NCI-H510A (cell line): ENCODE measurements at regions not wholly inside any gene's neighbourhood (a gene's known extent, or its start where the extent isn't known, plus 50 kb on each side); places are given as distances from the start of the nearest gene placed in this dataset.

Experiments used
- DNase-seq: peaks from one replicate; lab custom pipeline; 2025; lab: John Stamatoyannopoulos, UW

DNA sequence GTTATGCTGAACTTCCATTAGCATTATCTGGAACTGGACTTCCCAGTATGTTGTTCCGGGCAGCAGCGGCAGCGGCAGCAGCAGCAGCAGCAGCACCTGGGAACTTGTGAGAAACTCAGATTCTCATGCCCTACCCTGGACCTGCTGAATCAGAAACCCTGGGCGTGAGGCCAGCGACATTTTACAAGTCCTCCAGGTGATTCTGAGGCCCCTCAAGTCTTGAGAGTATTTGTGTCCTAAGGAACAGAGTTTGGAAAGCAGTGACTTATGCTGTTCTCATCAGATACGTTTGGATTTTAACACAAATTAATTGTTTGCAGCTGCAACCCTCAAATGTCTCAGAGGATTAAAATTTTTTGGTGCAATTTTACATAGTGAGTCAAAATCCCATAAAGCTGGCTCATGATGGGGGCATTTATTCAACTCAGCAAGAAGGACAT, 157.2 kb upstream of the KAZN start:
- no peak for DNase-seq

DNA sequence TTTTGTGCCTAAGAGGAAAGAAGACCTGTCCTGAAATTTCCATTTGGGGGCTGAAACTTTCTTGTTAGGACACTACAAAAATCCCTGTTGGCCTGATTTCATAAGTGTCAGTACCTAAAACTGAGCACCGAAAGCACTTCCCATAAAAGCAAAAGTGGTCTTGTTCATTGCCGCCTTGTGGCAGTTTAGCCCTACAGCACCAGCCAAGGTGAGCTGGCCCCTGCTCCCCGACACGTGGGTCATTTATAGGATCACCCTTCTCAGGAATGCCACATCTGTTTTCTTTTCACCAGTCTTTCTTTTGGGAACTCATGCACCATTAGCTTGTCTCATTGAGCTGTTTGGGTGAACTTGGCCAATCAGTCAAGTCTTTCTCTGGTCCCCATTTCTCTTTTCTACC, 155.8 kb upstream of the KAZN start:
- DNase-seq = no peak

- no peak for DNase-seq
These were observed 155.2 kb upstream of the KAZN start for GRCh38 chr1:14443164-14443787.

GRCh38 chr1:14451217-14451616, 147.3 kb upstream of the KAZN start:
- no peak for DNase-seq

DNA sequence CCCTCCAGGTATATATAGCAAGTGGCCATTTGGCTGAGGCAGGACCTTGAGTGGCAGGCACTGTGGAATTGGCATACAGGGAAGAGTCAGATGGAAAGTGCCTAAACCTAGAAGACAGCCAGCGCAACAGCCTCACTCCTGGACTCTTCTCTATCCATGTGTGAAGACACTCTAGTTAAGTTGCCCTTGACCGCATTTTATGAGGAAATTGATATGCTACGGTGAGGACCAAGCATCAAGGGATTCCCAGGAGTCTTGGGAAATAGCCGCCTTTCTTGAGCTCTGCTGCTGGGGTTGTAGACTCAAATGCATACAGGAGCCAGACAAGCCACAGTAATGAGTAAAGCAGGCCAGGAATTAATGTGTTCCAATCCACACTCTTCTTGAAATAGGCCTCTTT, 145.9 kb upstream of the KAZN start:
- DNase-seq = no peak

- DNase-seq = no peak
These were observed 138.3 kb upstream of the KAZN start for GRCh38 chr1:14460173-14460572.

- DNase-seq = no peak
These were observed 135.6 kb upstream of the KAZN start for GRCh38 chr1:14462851-14463250.

- DNase-seq = peak; percentile 14
These were observed 132.5 kb upstream of the KAZN start for GRCh38 chr1:14466006-14466405.

- no peak for DNase-seq
These were observed 131.4 kb upstream of the KAZN start for GRCh38 chr1:14467112-14467511.

DNA sequence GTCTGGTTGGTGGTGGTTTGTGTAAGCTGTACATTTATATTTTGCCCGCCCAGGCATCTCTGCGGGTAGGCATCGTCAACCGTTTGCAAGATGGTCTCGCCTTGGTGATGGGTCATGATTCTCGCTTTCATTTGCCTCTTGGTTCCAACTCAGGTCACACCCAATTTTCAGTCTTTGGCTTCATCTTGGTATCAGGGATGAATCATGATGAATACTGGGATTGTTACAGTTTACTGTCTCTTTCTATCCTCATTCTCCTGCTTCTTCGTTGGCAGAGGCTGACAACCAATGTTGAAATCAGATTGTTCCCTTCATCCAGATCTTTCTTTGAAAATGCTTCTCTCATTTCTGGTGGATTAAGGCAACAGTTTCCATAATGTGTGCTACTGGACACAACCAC, 129.7 kb upstream of the KAZN start:
- DNase-seq = no peak

GRCh38 chr1:14470802-14471201, 127.7 kb upstream of the KAZN start:
- no peak for DNase-seq

- no peak for DNase-seq
These were observed 123.6 kb upstream of the KAZN start for GRCh38 chr1:14474856-14475255.

DNA sequence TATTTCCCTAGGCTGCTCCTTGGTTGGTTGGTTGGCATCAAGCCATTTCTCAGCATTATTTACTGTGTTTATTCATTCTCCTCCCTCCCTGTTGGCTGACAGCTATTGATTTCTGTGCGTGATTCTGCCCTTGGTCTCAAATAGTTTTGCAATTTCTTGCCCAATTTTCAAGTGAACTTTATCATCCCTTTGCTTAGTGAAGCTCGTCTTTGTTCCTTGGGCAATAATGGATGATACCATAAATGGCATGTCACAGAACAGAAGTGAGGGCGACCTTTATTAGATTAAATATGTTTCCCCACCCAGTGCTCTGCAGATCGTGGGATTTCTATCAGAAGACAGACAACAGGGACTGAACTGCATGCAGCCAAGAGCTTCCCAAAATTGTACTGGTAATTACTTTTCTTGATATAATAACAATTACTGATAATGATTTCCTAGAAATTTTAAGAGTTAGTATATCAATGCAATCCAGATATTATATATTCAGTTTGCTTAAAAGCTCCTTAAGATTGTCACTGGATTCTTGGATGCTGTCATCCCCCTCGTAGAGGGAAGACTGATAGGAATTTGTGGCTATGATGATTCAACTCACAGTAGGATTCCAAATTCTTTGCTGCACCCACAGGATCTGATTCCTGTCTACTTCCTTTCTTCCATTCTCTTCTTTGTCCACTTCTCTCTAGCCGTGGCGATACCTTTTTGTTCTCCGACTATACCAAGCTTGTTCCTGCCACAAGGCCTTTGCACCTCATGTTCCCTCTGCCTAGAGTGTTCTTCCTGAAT, 122.1 kb upstream of the KAZN start:
- DNase-seq = no peak

DNA sequence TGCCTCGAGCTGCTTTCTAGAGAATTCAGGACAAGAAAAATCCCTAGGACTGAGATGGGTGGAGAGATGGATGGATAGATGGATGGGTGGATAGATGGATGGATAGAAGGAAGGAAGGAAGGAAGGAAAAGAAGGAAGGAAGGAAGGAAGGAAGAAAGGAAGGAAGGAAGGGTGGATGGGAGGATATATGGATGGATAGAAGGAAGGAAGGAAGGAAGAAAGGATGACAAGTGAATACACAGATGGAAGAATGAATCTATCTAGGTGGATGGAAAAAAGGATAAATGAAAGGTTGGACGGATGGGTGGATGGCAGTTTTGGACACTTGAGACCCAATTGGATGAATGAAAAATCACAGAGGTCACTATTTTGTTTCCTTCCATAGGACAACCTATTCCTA, 120.4 kb upstream of the KAZN start:
- no peak for DNase-seq

DNA sequence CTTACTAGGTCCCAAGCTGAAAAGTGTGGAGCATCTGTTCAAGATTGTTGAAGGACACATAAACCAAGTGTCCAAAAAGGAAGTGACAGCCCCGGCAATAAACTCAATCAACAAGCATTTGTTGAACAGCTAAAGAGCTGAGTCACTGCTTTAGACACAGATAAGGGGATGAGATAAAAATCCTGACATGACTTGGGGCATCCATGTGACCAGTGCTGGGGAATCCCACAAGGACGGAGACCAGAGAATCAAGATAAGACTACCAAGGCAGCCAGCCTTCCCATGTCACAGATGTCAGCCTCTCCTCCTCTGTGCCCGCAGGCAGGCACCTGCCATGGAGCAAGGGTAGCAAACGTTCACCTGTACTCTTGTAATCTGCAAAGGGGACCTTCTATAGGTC, 118.6 kb upstream of the KAZN start:
- no peak for DNase-seq

DNA sequence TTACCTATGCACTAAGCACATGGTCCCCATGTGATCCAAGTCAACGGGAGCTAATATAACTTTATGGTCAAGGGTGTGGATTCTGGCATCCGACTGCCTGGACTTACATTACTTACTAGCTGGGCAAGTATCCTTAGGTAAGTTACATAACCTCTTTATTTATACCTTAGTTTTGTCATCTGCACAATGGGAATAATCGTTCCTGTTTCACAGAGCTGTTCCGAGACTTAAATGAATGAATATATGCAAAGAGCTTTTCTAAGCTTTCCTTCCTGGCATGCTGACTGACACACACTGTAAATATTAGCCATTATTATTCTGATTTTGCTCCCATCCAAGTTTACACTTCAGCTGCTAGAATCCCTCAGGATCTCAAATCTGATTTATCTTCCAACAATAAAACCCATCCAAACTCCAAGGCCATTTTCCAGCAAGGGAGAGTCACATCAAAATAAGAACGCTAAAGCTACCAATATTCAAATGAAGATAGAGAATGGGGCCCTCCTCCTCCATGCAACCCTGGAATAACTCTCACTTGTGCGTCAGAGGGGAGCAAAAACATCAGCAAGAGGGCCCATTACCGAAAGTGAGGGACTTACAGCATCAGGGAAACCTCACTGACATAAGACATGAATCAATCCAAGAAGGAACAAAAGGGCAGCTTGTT, 115.6 kb upstream of the KAZN start:
- no peak for DNase-seq

- DNase-seq = no peak
These were observed 113.2 kb upstream of the KAZN start for GRCh38 chr1:14485285-14485684.

- no peak for DNase-seq
These were observed 111.9 kb upstream of the KAZN start for GRCh38 chr1:14486401-14487201.

- DNase-seq = no peak
These were observed 110.8 kb upstream of the KAZN start for GRCh38 chr1:14487671-14488070.

- no peak for DNase-seq
These were observed 103.6 kb upstream of the KAZN start for GRCh38 chr1:14494911-14495310.

- DNase-seq = no peak
These were observed 103.1 kb upstream of the KAZN start for GRCh38 chr1:14495381-14495780.

DNA sequence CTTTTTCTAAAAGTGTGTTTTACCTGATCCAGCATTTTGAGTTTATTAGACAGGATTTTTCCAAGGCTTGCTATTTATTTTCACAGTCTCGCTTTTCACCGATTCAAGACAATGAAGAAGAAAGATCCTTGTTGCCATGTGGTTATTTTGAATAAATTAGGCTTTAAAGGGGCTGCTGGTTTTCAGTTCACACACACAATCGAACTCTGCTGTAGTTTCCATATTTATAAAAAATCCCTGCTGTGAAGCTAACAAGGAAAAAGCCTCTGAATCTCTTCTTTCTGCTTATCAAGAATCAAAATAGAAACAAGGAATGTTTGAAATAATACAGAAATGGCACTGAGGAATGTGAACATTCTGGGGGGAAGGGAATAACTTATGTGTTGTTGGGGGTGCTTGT, 102.5 kb upstream of the KAZN start:
- DNase-seq = no peak
